Endothelial cell of umbilical vein (primary cell): ENCODE measurements at regions not wholly inside any gene's neighbourhood (a gene's known extent, or its start where the extent isn't known, plus 50 kb on each side); places are given as distances from the start of the nearest gene placed in this dataset.
A peak's percentile ranks its signal among the peaks of the same experiment; 100 is the strongest.

Source experiments
- CTCF ChIP-seq, 2 donors: IDR thresholded peaks; 1 replicate in 1 of 2; 2 replicates in 1 of 2; pipeline ENCODE4 v1.5.1; 2011; ENCODE audit warnings: low read length in 2 of 2, mild to moderate bottlenecking in 2 of 2, moderate library complexity in 2 of 2, control low read depth in 1 of 2, inconsistent platforms in 1 of 2, low read depth in 1 of 2; ENCODE audit not compliant: insufficient read depth in 1 of 2; ENCODE audit errors: extremely low read depth in 1 of 2
- EZH2 ChIP-seq: IDR thresholded peaks from 2 replicates; pipeline ENCODE4 v1.6.1; 2012; ENCODE audit warnings: borderline replicate concordance, low read depth, mild to moderate bottlenecking, moderate library complexity, low read length, inconsistent platforms; ENCODE audit not compliant: severe bottlenecking
- FOS ChIP-seq: IDR thresholded peaks from 2 replicates; pipeline ENCODE4 v1.6.1; 2011; ENCODE audit warnings: mild to moderate bottlenecking, low read length, moderate library complexity, borderline replicate concordance; ENCODE audit not compliant: insufficient read depth
- GATA2 ChIP-seq: IDR thresholded peaks from 2 replicates; pipeline ENCODE4 v1.7.0; 2011; ENCODE audit warnings: low read depth, mild to moderate bottlenecking, moderate library complexity, mixed read lengths, low read length; ENCODE audit not compliant: insufficient read length, insufficient read depth
- JUN ChIP-seq: IDR thresholded peaks from 2 replicates; pipeline ENCODE4 v1.6.1; 2011; ENCODE audit warnings: borderline replicate concordance, low read depth; ENCODE audit not compliant: insufficient read length, insufficient read depth
- MAX ChIP-seq: IDR thresholded peaks from 2 replicates; pipeline ENCODE4 v1.6.1; 2011; ENCODE audit not compliant: insufficient read depth, insufficient read length
- MYC ChIP-seq: IDR thresholded peaks from one replicate; pipeline ENCODE4 v1.6.1; 2011; ENCODE audit warnings: mild to moderate bottlenecking, low read depth, low read length
- POLR2A ChIP-seq: IDR thresholded peaks from 2 replicates; pipeline ENCODE4 v1.6.1; 2012; ENCODE audit warnings: low read depth, mild to moderate bottlenecking, control low read depth, low read length
- POLR2AphosphoS5 ChIP-seq: IDR thresholded peaks from 2 replicates; pipeline ENCODE4 v1.6.1; 2012; ENCODE audit warnings: low read depth, mild to moderate bottlenecking, control low read depth, low read length, moderate library complexity; ENCODE audit not compliant: insufficient read depth

GRCh38 chrX:95903490-95903889, 781.2 kb upstream of the DIAPH2 start:
- TF ChIP-seq FOS (no peak), CTCF (IDR thresholded peaks at IDR 0.05; ENCODE audit: extremely low read depth in 1 of 2, insufficient read depth in 1 of 2, low read depth in 1 of 2, low read length in 2 of 2) (peak; percentile 4 to 16), POLR2A (no peak), EZH2 (no peak), POLR2AphosphoS5 (no peak), MAX (no peak), MYC (no peak), JUN (no peak), GATA2 (peak; percentile 20)
